DND-41 (cell line): ENCODE measurements at regions not wholly inside any gene's neighbourhood (a gene's known extent, or its start where the extent isn't known, plus 50 kb on each side); places are given as distances from the start of the nearest gene placed in this dataset.

Experiments used
- CTCF ChIP-seq: IDR thresholded peaks from 2 replicates; pipeline ENCODE4 v1.5.1; 2012; ENCODE audit warnings: borderline replicate concordance, low read length, moderate library complexity, mild to moderate bottlenecking; ENCODE audit not compliant: poor library complexity, severe bottlenecking; ENCODE audit errors: extremely low read depth
- EZH2 ChIP-seq: IDR thresholded peaks from 3 replicates; pipeline ENCODE4 v1.6.1; 2012; ENCODE audit warnings: borderline replicate concordance, low read depth, mild to moderate bottlenecking, moderate library complexity, low read length, inconsistent platforms; ENCODE audit not compliant: severe bottlenecking

- no peak for TF ChIP-seq EZH2
- TF ChIP-seq CTCF, result no peak
Observed at GRCh38 chr12:60100160-60100559, 504.3 kb downstream of the SLC16A7 start.
